ENCODE measurements at regions not wholly inside any gene's neighbourhood (a gene's known extent, or its start where the extent isn't known, plus 50 kb on each side); places are given as distances from the start of the nearest gene placed in this dataset.

- TF ChIP-seq POLR2AphosphoS5 (IDR thresholded peaks at IDR 0.05): no peak
- no peak for TF ChIP-seq CTCF (IDR thresholded peaks at IDR 0.05)
- no peak for TF ChIP-seq EP300 (IDR thresholded peaks at IDR 0.05)
- no peak for TF ChIP-seq POLR2A (IDR thresholded peaks at IDR 0.05)
These were observed 107.3 kb downstream of the ADRA2C start for GRCh38 chr4:3873408-3874027.

Measured in stomach (tissue), 4 donors.